ENCODE measurements at regions not wholly inside any gene's neighbourhood (a gene's known extent, or its start where the extent isn't known, plus 50 kb on each side); places are given as distances from the start of the nearest gene placed in this dataset.
"Not testable (repeated sequence)": the region's sequence is repeated elsewhere in the genome, so short reads cannot be mapped to it uniquely, and the experiment has no call there.

- no peak for DNase-seq (ENCODE audit: low spot score)
Measured at GRCh38 chr3:30521156-30521715, 85.2 kb upstream of the TGFBR2 start.

DNA sequence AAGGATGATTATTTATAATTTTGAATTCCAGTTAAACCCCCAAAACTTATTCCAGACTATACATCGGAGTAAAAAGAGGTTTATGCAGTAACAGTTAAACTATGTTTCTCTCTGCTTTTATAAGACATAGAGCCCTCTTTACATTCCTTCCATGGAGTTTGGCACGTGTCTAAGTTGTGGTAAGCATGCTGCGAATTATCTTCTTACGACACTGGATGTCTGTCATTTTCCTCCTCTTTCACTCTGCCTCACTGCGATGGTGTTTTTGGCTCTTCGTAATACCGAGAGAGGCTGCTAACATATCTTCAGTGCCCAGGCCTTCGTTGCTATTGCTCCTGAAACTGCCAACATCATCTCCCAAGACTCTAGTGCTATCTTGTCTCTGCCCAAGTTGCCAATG is 83.9 kb upstream of the TGFBR2 start:
- DNase-seq (ENCODE audit: low spot score) = no peak

DNA sequence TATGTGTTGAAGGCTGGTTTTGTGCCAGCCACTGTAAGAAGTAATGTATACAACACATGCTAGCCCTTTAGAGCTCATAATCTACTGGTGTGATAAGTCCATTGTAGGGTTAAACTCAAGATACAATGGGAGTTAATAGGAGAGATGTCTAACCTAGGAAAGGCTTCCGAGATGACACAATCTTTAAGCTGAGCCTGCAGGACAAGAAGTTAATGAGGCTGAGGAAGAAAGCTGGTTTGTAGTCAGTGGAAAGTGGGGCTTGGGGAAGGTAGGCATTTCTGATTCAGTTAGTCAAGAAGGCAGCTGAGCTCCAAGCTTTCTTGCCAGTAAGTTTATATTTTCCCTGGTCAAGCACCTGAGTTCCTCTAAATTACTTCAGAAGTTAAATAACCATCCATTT is 83.0 kb upstream of the TGFBR2 start:
- no peak for DNase-seq (ENCODE audit: low spot score)

GRCh38 chr3:30524357-30525040 is 81.9 kb upstream of the TGFBR2 start:
- no peak for DNase-seq (ENCODE audit: low spot score)

DNA sequence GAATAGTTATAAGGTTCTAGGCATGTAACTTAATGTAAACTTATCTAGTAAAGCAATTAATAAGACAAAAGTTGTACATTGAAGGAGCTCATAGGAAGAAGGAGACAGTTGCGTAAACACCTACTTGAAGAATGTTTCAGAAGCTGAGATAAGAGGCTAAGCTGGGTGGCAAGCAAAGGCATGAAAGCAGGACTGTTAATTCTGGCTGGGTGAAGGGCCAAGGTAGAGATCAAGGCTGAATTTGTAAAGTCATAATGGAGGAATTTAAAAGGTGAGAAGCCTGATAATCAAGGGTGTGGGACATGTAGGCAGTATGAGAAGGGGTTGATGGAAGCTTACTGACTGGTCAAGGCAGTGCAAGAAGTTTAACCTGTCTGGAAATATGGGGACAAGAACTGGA is 80.4 kb upstream of the TGFBR2 start:
- no peak for DNase-seq (ENCODE audit: low spot score)

DNA sequence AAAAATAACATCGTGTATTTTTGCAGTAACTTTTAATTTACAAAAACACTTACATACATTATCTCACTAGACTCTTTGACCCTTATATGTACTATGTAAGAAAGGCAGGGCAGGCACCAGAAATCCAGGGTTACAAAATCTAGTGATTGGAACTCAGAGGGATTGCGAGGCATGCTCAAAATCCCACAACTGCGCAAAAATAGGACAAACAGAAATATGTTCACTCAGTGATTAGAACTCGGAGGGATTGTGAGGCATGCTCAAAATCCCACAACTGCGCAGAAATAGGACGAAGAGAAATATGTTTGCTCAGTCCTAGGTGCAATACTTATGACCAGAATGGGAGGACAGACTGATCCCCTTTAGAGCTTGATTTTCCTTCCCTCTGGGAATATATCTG is 79.2 kb upstream of the TGFBR2 start:
- no peak for DNase-seq (ENCODE audit: low spot score)

- DNase-seq (ENCODE audit: low spot score) = peak; percentile 12
Measured at GRCh38 chr3:30527720-30528119, 78.7 kb upstream of the TGFBR2 start.

DNA sequence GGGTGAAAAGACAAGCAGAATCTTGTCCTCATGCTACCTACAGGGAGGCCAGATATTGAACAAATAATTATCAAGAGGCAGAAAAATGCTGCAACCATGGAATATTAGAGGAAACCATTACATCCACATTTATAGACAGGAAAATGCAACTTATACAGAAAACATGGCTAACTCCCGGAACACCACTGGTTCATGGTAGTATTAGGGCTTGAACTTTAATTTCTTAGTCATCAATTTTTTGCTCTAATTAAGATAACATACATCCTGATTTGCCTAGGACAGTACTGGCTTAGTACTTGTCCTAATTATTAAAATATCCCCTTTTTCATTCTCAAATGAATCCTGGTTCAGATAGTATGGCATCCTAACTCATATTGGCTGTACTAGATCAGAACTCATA is 76.3 kb upstream of the TGFBR2 start:
- no peak for DNase-seq (ENCODE audit: low spot score)

GRCh38 chr3:30531017-30531570 is 75.3 kb upstream of the TGFBR2 start:
- DNase-seq (ENCODE audit: low spot score) = no peak

- DNase-seq (ENCODE audit: low spot score) = no peak
Measured at GRCh38 chr3:30535525-30535924, 70.9 kb upstream of the TGFBR2 start.

GRCh38 chr3:30538791-30539190 is 67.6 kb upstream of the TGFBR2 start:
- DNase-seq (ENCODE audit: low spot score) = no peak

DNA sequence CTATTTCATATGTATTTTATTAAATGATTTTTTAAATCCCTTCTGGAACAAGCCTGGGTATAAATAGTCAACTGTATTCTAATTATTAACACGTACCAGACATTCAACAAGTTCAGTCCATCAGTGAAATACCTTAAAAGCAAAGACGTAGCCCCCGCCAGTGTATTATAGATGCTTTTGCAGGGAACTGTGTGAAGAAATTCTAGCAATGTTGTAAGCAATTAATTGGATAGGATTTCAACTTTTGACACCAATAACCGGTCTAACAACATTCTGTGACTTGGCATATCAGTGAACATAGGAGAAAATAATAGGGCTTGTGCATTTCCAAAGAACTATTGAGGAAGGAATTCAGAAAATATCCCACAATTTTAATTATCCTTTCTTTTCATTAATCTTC is 67.2 kb upstream of the TGFBR2 start:
- DNase-seq (ENCODE audit: low spot score) = no peak

- DNase-seq (ENCODE audit: low spot score) = no peak
Measured at GRCh38 chr3:30539772-30540171, 66.6 kb upstream of the TGFBR2 start.

DNA sequence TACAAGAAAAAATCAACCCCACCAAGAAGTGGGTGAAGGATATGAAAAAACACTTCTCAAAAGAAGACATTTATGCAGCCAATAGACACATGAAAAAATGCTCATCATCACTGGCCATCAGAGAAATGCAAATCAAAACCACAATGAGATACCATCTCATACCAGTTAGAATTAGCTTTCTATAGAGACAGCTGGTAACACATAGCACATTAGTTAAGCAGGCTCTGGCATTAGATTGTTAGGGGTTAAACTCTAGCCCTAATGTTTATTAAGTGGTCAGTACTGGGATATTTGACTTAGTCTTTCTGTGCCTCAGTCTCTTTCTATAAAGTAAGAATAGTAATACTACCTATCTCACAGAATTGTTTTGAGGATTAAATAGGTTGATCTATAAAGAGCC is 65.2 kb upstream of the TGFBR2 start:
- not testable (repeated sequence) for DNase-seq (ENCODE audit: low spot score)

- DNase-seq (ENCODE audit: low spot score) = no peak
Measured at GRCh38 chr3:30542897-30543296, 63.5 kb upstream of the TGFBR2 start.

DNA sequence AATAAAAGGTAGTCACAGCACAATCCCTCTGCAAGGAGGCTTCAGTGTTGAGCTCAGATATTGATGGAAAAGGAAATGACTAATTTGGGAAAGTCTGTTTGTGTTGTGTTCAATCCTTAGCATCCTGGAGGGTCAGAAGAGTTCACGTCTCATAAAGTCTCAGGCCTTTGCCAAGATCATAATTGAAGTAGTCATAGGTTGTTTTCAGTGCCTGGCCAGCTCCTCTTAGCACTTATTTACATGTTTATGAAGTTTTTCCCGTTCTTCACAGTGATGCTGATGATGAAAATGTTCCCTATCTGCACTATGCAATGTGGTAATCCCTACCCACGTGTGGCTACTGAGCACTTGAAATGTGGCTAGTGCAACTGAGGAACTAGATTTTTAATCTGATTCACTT is 61.6 kb upstream of the TGFBR2 start:
- DNase-seq (ENCODE audit: low spot score) = no peak

GRCh38 chr3:30546934-30547333 is 59.5 kb upstream of the TGFBR2 start:
- DNase-seq (ENCODE audit: low spot score) = no peak

GRCh38 chr3:30547716-30548115 is 58.7 kb upstream of the TGFBR2 start:
- DNase-seq (ENCODE audit: low spot score) = no peak

GRCh38 chr3:30548600-30548999 is 57.8 kb upstream of the TGFBR2 start:
- DNase-seq (ENCODE audit: low spot score) = no peak

GRCh38 chr3:30549600-30549999 is 56.8 kb upstream of the TGFBR2 start:
- DNase-seq (ENCODE audit: low spot score) = peak; percentile 13

DNA sequence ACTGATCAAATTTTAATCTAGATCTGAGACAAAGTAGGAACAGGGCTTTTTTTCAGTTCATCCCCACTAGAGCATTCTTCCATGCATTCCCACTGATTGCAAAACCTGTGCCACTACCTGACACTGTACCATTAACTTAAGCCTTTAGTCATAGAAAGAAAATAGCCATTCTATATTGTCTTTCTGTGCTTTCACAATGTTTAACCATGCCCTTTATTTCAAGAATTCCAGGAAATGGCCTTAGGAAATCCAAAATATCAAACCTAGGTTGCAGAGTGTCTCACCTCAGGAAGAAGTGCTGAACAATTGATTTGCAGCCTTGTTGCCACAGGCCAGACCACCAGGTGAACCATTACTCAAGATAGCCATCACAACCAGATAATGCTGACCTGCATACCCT is 56.2 kb upstream of the TGFBR2 start:
- no peak for DNase-seq (ENCODE audit: low spot score)

GRCh38 chr3:30551266-30551665 is 55.1 kb upstream of the TGFBR2 start:
- DNase-seq (ENCODE audit: low spot score) = no peak

DNA sequence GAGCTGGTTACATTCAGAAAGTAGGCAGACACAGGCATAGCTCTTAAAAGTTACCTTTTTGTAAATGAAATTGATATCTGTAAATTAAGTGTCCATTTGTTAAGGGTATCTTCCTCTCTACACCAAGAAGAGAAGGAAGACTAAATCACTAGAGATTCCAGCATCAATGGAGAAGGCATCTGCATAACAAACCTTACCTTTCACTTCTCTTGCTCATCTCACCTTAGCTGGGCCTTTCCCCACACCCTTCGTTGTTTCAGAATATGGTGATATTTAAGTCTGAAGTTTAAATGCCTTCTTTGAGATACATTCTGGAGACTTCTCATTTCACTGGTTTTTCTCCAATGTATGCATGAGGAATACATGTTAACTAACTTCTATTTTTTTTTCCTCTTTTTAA is 54.5 kb upstream of the TGFBR2 start:
- no peak for DNase-seq (ENCODE audit: low spot score)
